Activated naive CD4-positive, alpha-beta T cell treated with anti-CD3 and anti-CD28 coated beads, Interleukin-2, amount 50 U/mL, for 24 hours (primary cell): ENCODE measurements at regions not wholly inside any gene's neighbourhood (a gene's known extent, or its start where the extent isn't known, plus 50 kb on each side); places are given as distances from the start of the nearest gene placed in this dataset.

Experiments used
- H3K27ac Mint-ChIP-seq: one replicate; pipeline ENCODE4 v1.8.0; 2021; ENCODE audit warnings: mild to moderate bottlenecking, mixed read lengths
- H3K27me3 Mint-ChIP-seq: one replicate; pipeline ENCODE4 v1.8.0; 2021; ENCODE audit warnings: mixed read lengths
- H3K36me3 Mint-ChIP-seq: one replicate; pipeline ENCODE4 v1.8.0; 2021; ENCODE audit warnings: mixed read lengths
- H3K4me1 Mint-ChIP-seq: one replicate; pipeline ENCODE4 v1.8.0; 2021; ENCODE audit warnings: mixed read lengths
- H3K4me3 Mint-ChIP-seq: one replicate; pipeline ENCODE4 v1.8.0; 2021; ENCODE audit warnings: mild to moderate bottlenecking, mixed read lengths
- H3K9me3 Mint-ChIP-seq: one replicate; pipeline ENCODE4 v1.8.0; 2021; ENCODE audit warnings: mixed read lengths

- H3K4me1 Mint-ChIP-seq: no peaks in the 10 kb centered on the region
- no peak overlapping the region for H3K27ac Mint-ChIP-seq
- H3K4me3 Mint-ChIP-seq: no peak overlapping the region
- H3K27me3 Mint-ChIP-seq: peaks cover 21% of the 10 kb centered on the region
- H3K9me3 Mint-ChIP-seq: no peaks in the 10 kb centered on the region
- H3K36me3 Mint-ChIP-seq: no peaks in the 10 kb centered on the region
Observed at GRCh38 chr3:44093531-44093930, 148.2 kb upstream of the TOPAZ1 start.

- Mint-ChIP-seq H3K36me3 (no peaks in the 10 kb centered on the region), H3K4me1 (no peaks in the 10 kb centered on the region), H3K9me3 (no peaks in the 10 kb centered on the region), H3K27me3 (peaks cover 21% of the 10 kb centered on the region), H3K27ac (no peak overlapping the region), H3K4me3 (no peak overlapping the region)
Observed at GRCh38 chr3:44098656-44099415, 142.8 kb upstream of the TOPAZ1 start.

GRCh38 chr3:44099566-44100297, 142.0 kb upstream of the TOPAZ1 start:
- H3K4me1 Mint-ChIP-seq: peaks cover 2% of the 10 kb centered on the region
- no peaks in the 10 kb centered on the region for H3K9me3 Mint-ChIP-seq
- no peak overlapping the region for H3K27ac Mint-ChIP-seq
- H3K36me3 Mint-ChIP-seq: no peaks in the 10 kb centered on the region
- peaks cover 20% of the 10 kb centered on the region for H3K27me3 Mint-ChIP-seq
- no peak overlapping the region for H3K4me3 Mint-ChIP-seq

- Mint-ChIP-seq H3K36me3 (no peaks in the 10 kb centered on the region), H3K27me3 (peaks cover 20% of the 10 kb centered on the region), H3K9me3 (no peaks in the 10 kb centered on the region), H3K4me3 (no peak overlapping the region), H3K27ac (no peak overlapping the region), H3K4me1 (peaks cover 7% of the 10 kb centered on the region)
Observed at GRCh38 chr3:44100298-44100695, 141.4 kb upstream of the TOPAZ1 start.

- Mint-ChIP-seq H3K9me3 (no peaks in the 10 kb centered on the region), H3K27me3 (peaks cover 6% of the 10 kb centered on the region), H3K4me1 (peaks cover 9% of the 10 kb centered on the region), H3K27ac (no peak overlapping the region), H3K36me3 (no peaks in the 10 kb centered on the region), H3K4me3 (no peak overlapping the region)
Observed at GRCh38 chr3:44104043-44104442, 137.6 kb upstream of the TOPAZ1 start.

- H3K27ac Mint-ChIP-seq: peak overlapping the region; percentile 12
- no peak overlapping the region for H3K4me3 Mint-ChIP-seq
- no peaks in the 10 kb centered on the region for H3K9me3 Mint-ChIP-seq
- peaks cover 4% of the 10 kb centered on the region for H3K27me3 Mint-ChIP-seq
- no peaks in the 10 kb centered on the region for H3K36me3 Mint-ChIP-seq
- H3K4me1 Mint-ChIP-seq: peaks cover 9% of the 10 kb centered on the region
Observed at GRCh38 chr3:44104668-44105321, 136.9 kb upstream of the TOPAZ1 start.

- Mint-ChIP-seq H3K4me1 (peaks cover 9% of the 10 kb centered on the region), H3K4me3 (no peak overlapping the region), H3K27me3 (peaks cover 4% of the 10 kb centered on the region), H3K36me3 (no peaks in the 10 kb centered on the region), H3K9me3 (no peaks in the 10 kb centered on the region), H3K27ac (no peak overlapping the region)
Observed at GRCh38 chr3:44105571-44105970, 136.1 kb upstream of the TOPAZ1 start.

- no peak overlapping the region for H3K4me3 Mint-ChIP-seq
- H3K4me1 Mint-ChIP-seq: peaks cover 9% of the 10 kb centered on the region
- H3K36me3 Mint-ChIP-seq: no peaks in the 10 kb centered on the region
- H3K27me3 Mint-ChIP-seq: peaks cover 3% of the 10 kb centered on the region
- H3K27ac Mint-ChIP-seq: no peak overlapping the region
- no peaks in the 10 kb centered on the region for H3K9me3 Mint-ChIP-seq
Observed at GRCh38 chr3:44106756-44107155, 134.9 kb upstream of the TOPAZ1 start.

GRCh38 chr3:44108481-44108880, 133.2 kb upstream of the TOPAZ1 start:
- no peaks in the 10 kb centered on the region for H3K27me3 Mint-ChIP-seq
- peaks cover 9% of the 10 kb centered on the region for H3K4me1 Mint-ChIP-seq
- no peak overlapping the region for H3K27ac Mint-ChIP-seq
- no peaks in the 10 kb centered on the region for H3K36me3 Mint-ChIP-seq
- H3K4me3 Mint-ChIP-seq: no peak overlapping the region
- no peaks in the 10 kb centered on the region for H3K9me3 Mint-ChIP-seq

- Mint-ChIP-seq H3K27me3 (no peaks in the 10 kb centered on the region), H3K9me3 (no peaks in the 10 kb centered on the region), H3K4me3 (no peak overlapping the region)
Observed at GRCh38 chr3:44109771-44110361, 131.8 kb upstream of the TOPAZ1 start.

GRCh38 chr3:44110648-44111047, 131.0 kb upstream of the TOPAZ1 start:
- no peaks in the 10 kb centered on the region for H3K36me3 Mint-ChIP-seq
- no peaks in the 10 kb centered on the region for H3K9me3 Mint-ChIP-seq
- H3K4me1 Mint-ChIP-seq: no peaks in the 10 kb centered on the region
- no peak overlapping the region for H3K4me3 Mint-ChIP-seq
- H3K27me3 Mint-ChIP-seq: no peaks in the 10 kb centered on the region
- H3K27ac Mint-ChIP-seq: no peak overlapping the region

More at GRCh38 chr3:44109771-44110361, 131.8 kb upstream of the TOPAZ1 start:
- peaks cover 7% of the 10 kb centered on the region for H3K4me1 Mint-ChIP-seq
- H3K27ac Mint-ChIP-seq: no peak overlapping the region
- no peaks in the 10 kb centered on the region for H3K36me3 Mint-ChIP-seq

GRCh38 chr3:44111482-44111881, 130.2 kb upstream of the TOPAZ1 start:
- Mint-ChIP-seq H3K4me1 (no peaks in the 10 kb centered on the region), H3K27me3 (no peaks in the 10 kb centered on the region), H3K9me3 (no peaks in the 10 kb centered on the region), H3K27ac (no peak overlapping the region), H3K4me3 (no peak overlapping the region), H3K36me3 (no peaks in the 10 kb centered on the region)

- H3K4me3 Mint-ChIP-seq: no peak overlapping the region
- no peaks in the 10 kb centered on the region for H3K36me3 Mint-ChIP-seq
- H3K9me3 Mint-ChIP-seq: no peaks in the 10 kb centered on the region
- H3K4me1 Mint-ChIP-seq: no peaks in the 10 kb centered on the region
- no peak overlapping the region for H3K27ac Mint-ChIP-seq
- no peaks in the 10 kb centered on the region for H3K27me3 Mint-ChIP-seq
Observed at GRCh38 chr3:44114142-44114541, 127.5 kb upstream of the TOPAZ1 start.

GRCh38 chr3:44117239-44117638, 124.4 kb upstream of the TOPAZ1 start:
- Mint-ChIP-seq H3K4me3 (no peak overlapping the region), H3K27ac (no peak overlapping the region), H3K27me3 (no peaks in the 10 kb centered on the region), H3K9me3 (no peaks in the 10 kb centered on the region), H3K36me3 (no peaks in the 10 kb centered on the region), H3K4me1 (no peaks in the 10 kb centered on the region)

GRCh38 chr3:44117736-44118135, 124.0 kb upstream of the TOPAZ1 start:
- Mint-ChIP-seq H3K4me1 (no peaks in the 10 kb centered on the region), H3K4me3 (no peak overlapping the region), H3K27ac (no peak overlapping the region), H3K27me3 (no peaks in the 10 kb centered on the region), H3K36me3 (no peaks in the 10 kb centered on the region), H3K9me3 (no peaks in the 10 kb centered on the region)
